ENCODE measurements at regions not wholly inside any gene's neighbourhood (a gene's known extent, or its start where the extent isn't known, plus 50 kb on each side); places are given as distances from the start of the nearest gene placed in this dataset.

DNA sequence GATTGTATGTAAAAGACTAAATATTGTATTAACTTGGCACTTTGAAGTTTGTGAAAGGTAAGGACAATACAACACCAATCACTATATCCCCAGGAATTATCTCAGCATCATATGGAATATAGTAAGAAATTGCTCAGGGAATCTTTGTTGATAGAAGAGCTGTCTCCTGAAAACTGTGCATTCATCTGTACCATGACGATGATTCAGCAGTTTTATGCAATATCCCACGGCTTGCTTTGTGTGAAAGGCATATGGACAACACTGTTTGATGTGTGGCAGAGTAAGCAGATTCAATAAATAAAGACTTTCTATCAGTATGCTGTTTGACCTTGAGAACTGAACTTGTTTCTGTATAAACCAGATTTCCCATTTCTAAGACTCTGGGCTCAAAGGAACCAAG, 147.5 kb upstream of the PLN start:
- 91% methylated on average over 2 of the region's 2 CpGs for WGBS (ENCODE audit: insufficient coverage, insufficient replicate concordance, low lambda C conversion rate, missing lambda C conversion rate)
- no peak for TF ChIP-seq SIN3A (IDR thresholded peaks at IDR 0.05; ENCODE audit: low read depth, low read length)
- no peak for TF ChIP-seq STAT1 (conservative IDR thresholded peaks at IDR 0.05)
- TF ChIP-seq NR2F1 (conservative IDR thresholded peaks at IDR 0.05): no peak
- TF ChIP-seq ZNF384 (IDR thresholded peaks at IDR 0.05; ENCODE audit: borderline replicate concordance, low read depth, low read length): no peak
- TF ChIP-seq, protein P1, sequence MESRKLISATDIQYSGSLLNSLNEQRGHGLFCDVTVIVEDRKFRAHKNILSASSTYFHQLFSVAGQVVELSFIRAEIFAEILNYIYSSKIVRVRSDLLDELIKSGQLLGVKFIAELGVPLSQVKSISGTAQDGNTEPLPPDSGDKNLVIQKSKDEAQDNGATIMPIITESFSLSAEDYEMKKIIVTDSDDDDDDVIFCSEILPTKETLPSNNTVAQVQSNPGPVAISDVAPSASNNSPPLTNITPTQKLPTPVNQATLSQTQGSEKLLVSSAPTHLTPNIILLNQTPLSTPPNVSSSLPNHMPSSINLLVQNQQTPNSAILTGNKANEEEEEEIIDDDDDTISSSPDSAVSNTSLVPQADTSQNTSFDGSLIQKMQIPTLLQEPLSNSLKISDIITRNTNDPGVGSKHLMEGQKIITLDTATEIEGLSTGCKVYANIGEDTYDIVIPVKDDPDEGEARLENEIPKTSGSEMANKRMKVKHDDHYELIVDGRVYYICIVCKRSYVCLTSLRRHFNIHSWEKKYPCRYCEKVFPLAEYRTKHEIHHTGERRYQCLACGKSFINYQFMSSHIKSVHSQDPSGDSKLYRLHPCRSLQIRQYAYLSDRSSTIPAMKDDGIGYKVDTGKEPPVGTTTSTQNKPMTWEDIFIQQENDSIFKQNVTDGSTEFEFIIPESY (IDR thresholded peaks at IDR 0.05): no peak
- no peak for TF ChIP-seq ZNF687 (IDR thresholded peaks at IDR 0.05)
- TF ChIP-seq E2F8 (IDR thresholded peaks at IDR 0.05; ENCODE audit: low read depth, partially characterized antibody): no peak
- no peak for TF ChIP-seq SPI1 (IDR thresholded peaks at IDR 0.05; ENCODE audit: borderline replicate concordance, insufficient read depth, low read depth, low read length)
- no peak for TF ChIP-seq ESRRA (IDR thresholded peaks at IDR 0.05; ENCODE audit: low read length)
- TF ChIP-seq FOS (IDR thresholded peaks at IDR 0.05; ENCODE audit: borderline replicate concordance, extremely low read depth, insufficient read length): no peak
- TF ChIP-seq MYB (IDR thresholded peaks at IDR 0.05; ENCODE audit: borderline replicate concordance, low read depth, low read length): no peak
- TF ChIP-seq BCLAF1 (IDR thresholded peaks at IDR 0.05): no peak

More for the DNA sequence above, 147.5 kb upstream of the PLN start:
- H2AFZ ChIP-seq (ENCODE audit: control insufficient read depth, low read depth, low read length): no peak overlapping the region
- no peak for DNase-seq (ENCODE audit: low read depth, low spot score)
- H3K79me2 ChIP-seq (ENCODE audit: control insufficient read depth, insufficient read depth, low read length): no peaks in the 10 kb centered on the region
- no TSS peak for BruUV-seq (replicated peaks)
- RAD21 ChIA-PET (ENCODE audit: unreplicated experiment): no interaction called here
- POLR2A ChIA-PET: no interaction called here
- intact Hi-C loops (cut with micrococcal nuclease; ENCODE audit: unreplicated experiment): no loop called here
- no peak overlapping the region for H3K27ac ChIP-seq (ENCODE audit: control insufficient read depth, insufficient read depth)
- ATAC-seq: no peak
- CTCF ChIA-PET: interaction anchor here (1.0 kb wide), 1 partner anchor 179 kb away, joined by 3 read pairs; no protein-coding TSS in a partner anchor
- no peaks in the 10 kb centered on the region for H4K20me1 ChIP-seq (ENCODE audit: control insufficient read depth, insufficient read depth)
- H3K4me3 ChIP-seq: no peak overlapping the region
- H3K36me3 ChIP-seq (ENCODE audit: control insufficient read depth in 2 of 2, insufficient read depth in 2 of 2, low read length in 1 of 2): no peaks in the 10 kb centered on the region
- H3K27me3 ChIP-seq (replicated peaks in 1 of 2; ENCODE audit: control insufficient read depth in 2 of 2, insufficient read depth in 2 of 2, low read length in 1 of 2): no peaks in the 10 kb centered on the region
- H3K9me3 ChIP-seq (replicated peaks; ENCODE audit: control insufficient read depth, insufficient read depth, low read length): no peaks in the 10 kb centered on the region
- in situ Hi-C loops (cut with MboI): no loop called here
- H3K9ac ChIP-seq (ENCODE audit: control insufficient read depth, insufficient read depth, low read length): no peak overlapping the region
- SMC1A ChIA-PET (ENCODE audit: uncharacterized antibody, unreplicated experiment): no interaction called here
- H3K4me2 ChIP-seq (ENCODE audit: control insufficient read depth, insufficient read depth): no peak overlapping the region
- FAIRE-seq: no peak
- no peaks in the 10 kb centered on the region for H3K4me1 ChIP-seq (ENCODE audit: control insufficient read depth, insufficient read depth, low read length)

All from GM12878 (cell line).